GM19239 (cell line): ENCODE measurements at regions not wholly inside any gene's neighbourhood (a gene's known extent, or its start where the extent isn't known, plus 50 kb on each side); places are given as distances from the start of the nearest gene placed in this dataset.
"Not testable (repeated sequence)": the region's sequence is repeated elsewhere in the genome, so short reads cannot be mapped to it uniquely, and the experiment has no call there.

ENCODE experiments used
- DNase-seq: peaks from one replicate; pipeline ENCODE4 v3.0.0; 2011; ENCODE audit warnings: low spot score; ENCODE audit not compliant: insufficient read length
- FAIRE-seq: peaks from 2 replicates; lab custom pipeline; 2011; peaks lifted over from hg19 to GRCh38; lab: Jason Lieb, UNC

GRCh38 chr14:21912367-21912766, 238.7 kb upstream of the OR4E1 start:
- DNase-seq (no peak), FAIRE-seq (no peak)

GRCh38 chr14:21911877-21912276, 238.3 kb upstream of the OR4E1 start:
- DNase-seq = no peak
- no peak for FAIRE-seq

GRCh38 chr14:21910260-21910659, 236.6 kb upstream of the OR4E1 start:
- DNase-seq (no peak), FAIRE-seq (no peak)

GRCh38 chr14:21902561-21903181, 229.1 kb upstream of the OR4E1 start:
- DNase-seq = no peak
- FAIRE-seq = peak; percentile 18

DNA sequence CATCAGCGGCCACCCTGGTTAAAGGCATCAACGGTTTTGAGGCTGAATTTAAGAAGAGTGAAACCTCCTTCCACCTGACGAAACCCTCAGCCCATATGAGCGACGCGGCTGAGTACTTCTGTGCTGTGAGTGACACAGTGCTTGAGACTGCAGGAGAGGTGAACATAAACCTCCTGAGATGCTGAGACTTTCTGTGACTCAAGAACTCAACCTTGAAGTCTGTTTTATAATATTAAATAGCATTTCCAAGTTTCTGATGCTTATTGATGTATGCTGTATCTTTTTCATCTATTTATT, 221.2 kb upstream of the OR4E1 start:
- not testable (repeated sequence) for FAIRE-seq, DNase-seq

GRCh38 chr14:21894003-21894897, 220.6 kb upstream of the OR4E1 start:
- FAIRE-seq = peak; percentile 70
- DNase-seq = no peak

- FAIRE-seq (no peak), DNase-seq (no peak)
Observed at GRCh38 chr14:21891921-21892320, 218.3 kb upstream of the OR4E1 start.

DNA sequence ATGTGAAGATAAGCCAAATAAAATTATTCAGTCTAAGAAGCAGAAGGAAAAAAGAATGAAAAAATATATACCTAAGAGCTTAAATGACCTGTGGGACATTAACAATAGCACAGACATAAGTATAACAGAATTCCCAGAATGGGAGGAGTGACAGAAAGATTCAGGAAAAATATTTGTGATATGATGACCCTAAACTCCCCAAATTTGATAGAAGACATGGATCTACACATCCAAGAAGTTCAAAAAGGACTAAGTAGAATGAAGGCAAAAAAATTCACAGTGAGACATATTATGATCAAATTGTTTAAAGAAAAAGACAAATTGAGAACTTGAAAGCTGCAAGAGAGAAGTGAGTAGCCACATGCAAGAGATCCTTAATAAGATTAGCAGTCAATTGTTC, 211.4 kb upstream of the OR4E1 start:
- FAIRE-seq (no peak), DNase-seq (no peak)

GRCh38 chr14:21882226-21882625, 208.6 kb upstream of the OR4E1 start:
- DNase-seq = no peak
- no peak for FAIRE-seq

- DNase-seq (no peak), FAIRE-seq (no peak)
Observed at GRCh38 chr14:21880918-21881317, 207.3 kb upstream of the OR4E1 start.

GRCh38 chr14:21875791-21876190, 202.2 kb upstream of the OR4E1 start:
- FAIRE-seq = no peak

GRCh38 chr14:21874946-21875345, 201.3 kb upstream of the OR4E1 start:
- DNase-seq (no peak), FAIRE-seq (no peak)

More at GRCh38 chr14:21875791-21876190, 202.2 kb upstream of the OR4E1 start:
- no peak for DNase-seq

- FAIRE-seq = no peak
- no peak for DNase-seq
Observed at GRCh38 chr14:21874167-21874566, 200.5 kb upstream of the OR4E1 start.

DNA sequence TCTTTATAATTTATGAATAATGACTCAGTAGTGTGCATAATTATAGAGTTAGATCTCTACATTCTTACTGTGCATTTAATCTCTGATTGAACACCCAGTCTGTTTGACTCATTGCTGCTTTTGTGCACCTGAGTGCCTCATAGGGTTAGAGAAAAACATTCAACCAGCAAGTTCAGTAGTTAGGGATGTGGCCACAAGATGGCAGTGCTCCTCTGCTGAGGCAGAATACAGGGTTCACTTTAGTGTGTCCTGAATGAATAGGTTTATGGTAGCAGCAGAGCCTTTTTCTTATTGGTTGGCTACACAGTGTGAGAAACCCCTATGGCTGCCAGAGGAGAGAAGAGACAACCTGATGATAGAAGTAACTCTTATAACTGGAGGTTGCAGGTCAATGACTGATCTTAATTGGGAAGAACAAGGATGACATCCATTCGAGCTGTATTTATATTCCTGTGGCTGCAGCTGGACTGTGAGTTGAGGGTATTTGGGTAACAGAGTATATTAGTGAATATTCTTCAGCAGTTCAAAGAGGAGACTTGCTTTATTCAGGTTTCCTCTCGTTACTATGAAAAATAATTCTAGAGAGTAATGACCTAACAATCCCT, 194.9 kb upstream of the OR4E1 start:
- FAIRE-seq = peak; percentile 83
- DNase-seq = peak; percentile 22

GRCh38 chr14:21867541-21867940, 193.9 kb upstream of the OR4E1 start:
- FAIRE-seq (no peak), DNase-seq (no peak)

DNA sequence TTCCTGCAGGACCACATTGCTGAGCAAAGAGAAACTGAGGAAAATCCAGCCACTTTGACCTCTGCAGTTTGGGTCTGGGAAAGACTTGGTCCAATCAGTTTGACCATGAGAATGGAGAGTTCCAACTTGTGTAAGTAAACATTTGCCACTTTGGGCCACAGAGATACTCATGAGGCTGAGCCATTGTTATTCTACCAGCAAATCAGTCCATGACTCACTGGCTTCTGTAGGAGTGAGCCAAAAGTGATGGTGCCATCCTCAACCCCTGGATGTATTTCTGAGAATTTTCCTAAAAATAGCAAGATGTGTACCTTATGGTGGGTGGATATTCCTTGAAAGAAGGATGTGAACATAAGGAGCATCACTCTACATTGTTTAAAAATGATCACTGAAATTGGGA, 192.9 kb upstream of the OR4E1 start:
- FAIRE-seq (no peak), DNase-seq (no peak)

GRCh38 chr14:21863289-21863688, 189.7 kb upstream of the OR4E1 start:
- DNase-seq (no peak), FAIRE-seq (no peak)

DNA sequence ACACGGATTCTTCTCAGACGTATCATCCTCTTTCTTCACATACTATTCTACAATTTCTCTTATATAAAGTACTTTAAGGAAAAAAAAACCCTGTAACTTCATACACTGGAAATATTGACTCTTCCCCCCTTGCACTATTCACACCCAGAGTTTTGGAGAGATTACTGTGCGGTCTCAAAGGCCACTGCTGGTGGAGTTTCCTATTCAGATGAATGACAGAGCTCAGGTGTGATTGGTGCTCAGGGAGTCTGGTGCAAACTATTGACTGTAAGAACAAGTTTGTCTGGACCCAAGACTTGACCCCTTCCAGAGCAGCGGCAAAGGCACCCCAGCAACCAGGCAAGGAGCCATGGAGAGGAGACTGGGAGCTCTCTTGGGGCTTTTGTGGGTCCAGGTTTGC, 187.5 kb upstream of the OR4E1 start:
- DNase-seq = no peak
- no peak for FAIRE-seq

- FAIRE-seq (peak; percentile 54), DNase-seq (no peak)
Observed at GRCh38 chr14:21860172-21860571, 186.6 kb upstream of the OR4E1 start.

- DNase-seq (no peak), FAIRE-seq (no peak)
Observed at GRCh38 chr14:21852775-21853174, 179.2 kb upstream of the OR4E1 start.

DNA sequence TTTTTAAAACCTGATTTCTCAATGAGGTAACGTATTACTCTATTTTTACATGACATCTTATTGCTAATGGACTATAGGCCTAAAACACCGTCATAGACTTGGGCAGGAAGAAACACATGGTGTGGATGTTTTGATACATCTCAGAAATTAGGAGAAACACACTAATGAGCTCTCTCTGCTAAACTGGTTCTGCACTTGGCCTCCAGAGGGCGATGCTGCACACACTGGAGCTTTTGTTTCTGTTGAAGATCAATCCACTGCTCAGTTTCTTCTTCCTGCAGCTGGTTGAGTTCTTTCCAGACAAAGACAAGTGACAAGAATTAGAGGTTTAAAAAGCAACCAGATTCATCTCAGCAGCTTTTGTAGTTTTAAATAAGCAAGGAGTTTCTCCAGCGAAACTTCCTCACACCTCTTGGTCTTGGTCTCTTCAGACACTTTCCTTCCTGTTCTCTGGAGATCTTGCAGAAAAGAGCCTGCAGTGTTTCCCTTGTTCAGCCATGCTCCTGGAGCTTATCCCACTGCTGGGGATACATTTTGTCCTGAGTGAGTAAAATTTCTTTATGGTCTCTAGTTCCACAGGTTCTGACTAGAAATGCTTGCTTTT, 178.5 kb upstream of the OR4E1 start:
- no peak for DNase-seq
- FAIRE-seq = peak; percentile 91
